ENCODE measurements at regions not wholly inside any gene's neighbourhood (a gene's known extent, or its start where the extent isn't known, plus 50 kb on each side); places are given as distances from the start of the nearest gene placed in this dataset.
"Not testable (repeated sequence)": the region's sequence is repeated elsewhere in the genome, so short reads cannot be mapped to it uniquely, and the experiment has no call there.

DNA sequence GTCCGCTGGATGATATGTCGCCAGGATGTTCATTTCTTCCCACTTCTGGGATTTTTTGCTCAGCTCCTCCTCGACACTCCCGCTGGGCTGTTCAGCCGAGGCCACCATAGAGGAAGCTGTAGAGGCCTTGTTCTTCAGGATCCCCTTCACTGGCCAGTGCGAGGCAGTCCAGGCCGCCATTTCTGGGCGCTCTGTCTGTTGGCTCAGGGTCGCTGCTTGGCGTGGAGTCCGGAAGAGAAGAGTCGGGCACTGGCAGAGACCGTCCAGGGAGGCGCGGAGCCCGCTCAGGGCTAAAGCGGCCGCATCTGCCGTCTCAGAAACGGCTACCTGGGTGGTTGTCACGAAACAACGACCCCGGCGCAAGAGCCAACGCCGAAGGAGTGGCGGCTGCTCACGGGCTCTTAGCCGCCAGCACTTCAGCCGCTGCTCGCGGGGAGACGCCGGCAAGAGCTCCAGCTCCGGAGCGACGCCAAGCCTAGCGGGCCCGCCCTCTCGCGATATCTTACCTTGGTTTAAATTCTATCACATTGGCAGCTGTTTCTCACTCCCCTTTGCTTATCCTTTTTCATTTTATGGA is 2395.9 kb upstream of the PCDH20 start:
- not testable (repeated sequence) for TF ChIP-seq YY1 (IDR thresholded peaks at IDR 0.05; ENCODE audit: insufficient read depth, insufficient read length); ZNF274 (IDR thresholded peaks at IDR 0.05; ENCODE audit: low read depth, low read length); SUZ12 (IDR thresholded peaks at IDR 0.05; ENCODE audit: extremely low read depth, insufficient read depth, insufficient read length)
